ENCODE measurements at regions not wholly inside any gene's neighbourhood (a gene's known extent, or its start where the extent isn't known, plus 50 kb on each side); places are given as distances from the start of the nearest gene placed in this dataset.

DNA sequence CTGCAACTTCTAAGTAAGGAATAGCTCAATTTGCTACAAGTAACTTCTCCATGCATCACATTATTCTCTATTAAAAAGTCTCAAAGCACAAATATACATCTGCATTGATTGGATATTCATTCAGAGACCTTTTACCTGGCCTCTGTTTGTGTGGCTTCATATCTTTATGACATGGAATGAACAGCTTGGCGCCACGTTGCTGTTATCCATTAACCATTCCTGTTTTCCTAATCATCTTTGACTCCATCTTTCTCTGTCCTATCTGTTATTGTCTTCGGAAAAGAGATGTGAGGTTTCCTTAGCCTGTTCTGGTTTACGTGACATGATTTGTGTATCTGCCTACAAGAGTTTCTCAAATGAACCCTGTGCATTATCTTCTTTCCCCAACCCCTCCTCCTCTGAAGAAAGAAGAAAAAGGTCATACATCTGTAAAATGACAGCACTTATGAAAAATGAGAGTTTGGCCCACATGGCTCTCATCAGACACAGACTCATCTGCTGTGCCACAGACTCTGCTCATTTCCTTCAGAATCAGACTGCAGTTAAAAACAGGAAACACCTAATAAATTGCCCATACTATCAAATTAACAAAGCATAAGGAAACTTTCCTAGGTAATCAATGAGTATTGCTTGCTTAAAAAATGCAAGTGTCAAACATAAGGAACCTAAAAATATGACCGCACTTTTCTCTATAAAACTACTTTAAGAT is 347.6 kb upstream of the FAM241A start:
- no peak for DNase-seq (ENCODE audit: low read depth)

DNA sequence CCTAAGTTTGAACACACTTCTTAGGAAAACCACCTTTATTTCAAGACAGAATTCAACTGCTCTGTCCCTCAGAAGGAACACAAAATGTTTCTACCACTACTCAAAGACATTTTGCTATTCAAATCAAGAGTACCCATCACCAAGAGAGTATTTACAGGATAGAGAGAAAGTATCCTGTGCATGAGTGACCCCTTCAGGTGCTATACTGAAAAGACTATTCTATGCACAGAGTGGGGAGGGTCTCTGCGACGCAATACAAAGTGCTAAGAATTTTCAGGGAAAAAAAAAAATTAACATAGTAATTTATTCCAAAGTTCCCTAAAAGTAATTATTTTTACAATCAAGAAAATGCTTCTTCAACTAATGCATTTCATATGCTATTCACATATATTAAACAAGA is 346.4 kb upstream of the FAM241A start:
- no peak for DNase-seq (ENCODE audit: low read depth)

- no peak for DNase-seq (ENCODE audit: low read depth)
Measured at GRCh38 chr4:111800551-111800950, 344.7 kb upstream of the FAM241A start.

DNA sequence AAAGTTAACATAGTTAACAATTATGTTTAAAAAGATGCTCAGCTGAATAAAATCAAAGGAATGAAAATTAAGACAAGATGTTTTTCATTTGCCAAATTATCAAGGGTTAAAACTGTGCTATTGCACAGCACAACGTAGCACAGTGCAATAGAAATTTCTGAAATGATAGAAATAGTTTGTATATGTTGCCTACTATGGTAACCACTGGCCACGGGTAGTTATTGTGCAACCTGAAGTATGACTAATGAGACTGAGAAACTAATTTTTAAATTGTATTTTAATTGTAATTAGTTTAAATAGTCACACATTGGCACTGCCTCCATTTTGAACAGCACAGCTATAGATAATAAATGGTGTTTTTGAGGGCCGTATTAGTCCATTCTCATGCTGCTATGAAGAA is 343.1 kb upstream of the FAM241A start:
- no peak for DNase-seq (ENCODE audit: low read depth)

GRCh38 chr4:111806331-111806730 is 338.9 kb upstream of the FAM241A start:
- DNase-seq (ENCODE audit: low read depth): no peak

- DNase-seq (ENCODE audit: low read depth): no peak
Measured at GRCh38 chr4:111807576-111807975, 337.7 kb upstream of the FAM241A start.

DNA sequence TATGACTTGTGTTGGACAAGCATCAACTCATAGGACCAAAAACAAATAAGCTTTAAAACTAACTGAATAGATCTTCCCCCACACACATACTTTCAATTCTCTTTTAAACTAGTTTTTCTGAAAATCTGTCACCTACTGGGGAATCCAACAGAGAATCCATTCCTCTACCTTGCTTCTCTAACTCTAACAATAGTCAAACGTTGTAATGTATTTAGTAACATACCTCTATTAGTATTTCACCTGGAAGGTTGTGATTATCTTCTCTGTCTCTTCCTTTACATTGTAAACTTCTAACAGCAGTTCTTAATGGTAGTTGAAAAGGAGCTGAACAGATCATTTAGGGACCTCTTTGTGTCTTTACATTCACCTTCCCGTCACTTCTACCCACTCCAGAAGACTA is 337.1 kb upstream of the FAM241A start:
- DNase-seq (ENCODE audit: low read depth): no peak

- DNase-seq (ENCODE audit: low read depth): no peak
Measured at GRCh38 chr4:111811661-111812060, 333.6 kb upstream of the FAM241A start.

GRCh38 chr4:111812114-111812513 is 333.1 kb upstream of the FAM241A start:
- DNase-seq (ENCODE audit: low read depth): no peak

DNA sequence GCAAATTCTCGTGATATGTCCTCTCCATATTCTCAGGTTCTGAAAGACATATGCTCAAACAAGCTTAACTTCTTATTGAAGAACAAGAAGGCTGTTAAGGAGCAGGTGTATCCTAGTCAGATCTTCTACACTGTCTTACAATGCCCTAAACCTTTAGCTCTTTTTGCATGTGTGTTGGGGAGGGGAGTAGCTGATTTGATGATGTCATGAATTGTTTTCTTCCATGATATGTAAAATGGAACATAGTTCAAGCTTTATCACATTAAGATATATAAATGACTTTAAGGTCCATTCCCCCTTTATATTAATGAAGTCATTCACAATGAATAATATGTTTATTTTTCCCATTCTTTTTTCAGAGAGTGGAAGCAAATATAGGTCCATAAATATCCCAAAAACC is 332.5 kb upstream of the FAM241A start:
- DNase-seq (ENCODE audit: low read depth): no peak

DNA sequence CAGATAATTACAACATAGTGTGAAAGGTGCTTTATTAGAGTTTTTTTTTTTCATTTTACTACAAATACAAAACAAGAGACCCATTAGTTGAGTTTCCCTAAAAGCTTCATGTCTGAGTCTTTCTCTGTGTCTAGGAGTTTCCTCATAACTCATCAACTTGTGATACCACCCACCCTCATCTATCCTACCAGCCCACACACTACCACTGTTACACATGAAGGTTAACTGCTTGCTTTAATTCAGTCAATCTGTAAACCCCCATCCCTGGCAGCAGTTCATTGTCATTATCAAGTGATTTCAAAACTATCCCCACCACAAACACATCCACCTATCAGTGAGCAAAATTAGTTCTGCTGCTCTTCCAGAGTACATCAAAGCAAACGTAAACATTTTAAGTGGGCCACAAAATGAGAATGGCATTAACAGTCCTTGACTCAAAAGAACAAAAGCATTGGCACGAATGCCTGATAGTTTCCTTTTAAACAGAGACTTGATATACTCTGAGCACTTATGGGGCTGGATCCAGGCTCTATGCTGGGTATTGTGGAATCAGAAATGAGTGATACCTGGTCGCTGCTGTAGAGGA is 331.6 kb upstream of the FAM241A start:
- DNase-seq (ENCODE audit: low read depth): no peak

DNA sequence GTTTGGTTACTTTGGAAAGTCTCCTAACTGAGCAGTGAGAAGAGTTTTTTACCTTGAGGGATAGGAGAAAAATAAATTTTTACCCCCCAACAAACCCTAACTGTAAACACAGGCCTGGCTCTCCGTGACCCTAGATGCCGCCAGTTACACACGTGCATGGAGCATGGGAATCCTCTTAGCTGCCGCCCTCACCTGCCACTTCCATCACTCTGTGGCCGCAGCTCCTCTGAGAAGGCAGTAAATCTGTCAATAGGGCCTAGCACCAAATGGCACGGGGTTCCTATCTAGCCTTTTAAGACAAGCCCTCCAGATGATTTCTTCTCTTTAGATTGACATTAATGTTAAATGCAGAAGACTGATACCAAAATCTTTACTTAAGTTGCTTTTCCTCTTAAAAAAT is 330.3 kb upstream of the FAM241A start:
- no peak for DNase-seq (ENCODE audit: low read depth)

DNA sequence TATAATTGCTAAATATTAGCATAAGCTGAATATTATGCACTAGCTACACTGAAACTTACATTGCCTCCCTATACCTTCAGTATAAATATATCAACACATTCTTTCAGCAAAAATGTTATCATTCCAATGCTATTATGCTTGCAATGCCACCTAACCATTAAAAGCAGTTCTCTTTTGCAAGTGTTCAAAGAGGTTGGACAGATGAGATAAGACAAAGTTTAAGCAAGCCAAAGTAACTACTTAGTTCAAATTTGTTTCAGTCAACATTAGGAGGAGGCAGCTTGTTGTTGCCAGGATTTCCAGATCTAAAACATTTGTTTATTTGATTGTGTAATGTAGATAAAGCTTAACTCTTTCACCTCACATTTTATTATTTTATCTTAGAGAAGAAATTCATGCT is 323.9 kb upstream of the FAM241A start:
- no peak for DNase-seq (ENCODE audit: low read depth)

- DNase-seq (ENCODE audit: low read depth): no peak
Measured at GRCh38 chr4:111836601-111837000, 308.7 kb upstream of the FAM241A start.

DNA sequence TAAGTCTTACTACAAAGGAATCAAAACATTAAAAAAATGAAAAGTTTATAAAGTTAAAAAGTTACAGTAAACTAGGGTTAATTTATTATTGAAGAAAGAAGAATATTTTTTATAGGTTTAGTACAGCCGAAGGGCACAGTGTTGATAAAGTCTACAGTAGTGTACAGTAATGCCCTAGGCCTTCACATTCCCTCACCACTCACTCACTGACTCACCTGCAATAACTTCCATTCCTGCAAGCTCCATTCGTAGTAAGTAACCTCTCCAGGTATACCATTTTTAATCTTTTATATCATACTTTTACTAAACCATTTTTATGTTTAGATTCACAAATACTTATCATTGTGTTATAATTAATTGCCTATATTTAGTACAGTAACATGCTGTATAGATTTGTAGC is 307.5 kb upstream of the FAM241A start:
- no peak for DNase-seq (ENCODE audit: low read depth)

DNA sequence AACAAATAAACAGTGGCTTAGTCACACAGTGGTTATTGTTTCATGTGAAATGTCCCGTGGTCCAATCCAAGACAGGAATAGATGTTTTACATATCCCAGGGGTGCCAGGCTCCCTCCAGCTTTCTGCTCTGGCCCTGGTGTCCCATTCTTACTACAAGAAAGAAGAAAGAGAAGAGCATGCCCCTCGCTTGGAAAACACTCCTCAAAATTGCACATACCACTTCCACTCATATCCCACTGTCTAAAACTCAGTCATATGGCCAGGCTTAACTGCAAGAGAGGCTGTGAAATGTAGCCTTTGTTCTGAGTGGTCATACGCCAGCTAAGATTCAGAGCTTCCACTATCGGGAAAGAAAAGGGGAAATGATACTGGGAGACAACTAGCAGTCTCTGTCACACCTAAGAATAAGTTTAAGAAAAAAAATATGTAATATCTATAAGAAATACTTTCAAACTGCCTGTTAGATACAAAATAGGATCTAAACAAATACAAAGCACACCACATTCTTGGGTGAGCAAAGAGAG is 306.8 kb upstream of the FAM241A start:
- DNase-seq (ENCODE audit: low read depth): no peak

DNA sequence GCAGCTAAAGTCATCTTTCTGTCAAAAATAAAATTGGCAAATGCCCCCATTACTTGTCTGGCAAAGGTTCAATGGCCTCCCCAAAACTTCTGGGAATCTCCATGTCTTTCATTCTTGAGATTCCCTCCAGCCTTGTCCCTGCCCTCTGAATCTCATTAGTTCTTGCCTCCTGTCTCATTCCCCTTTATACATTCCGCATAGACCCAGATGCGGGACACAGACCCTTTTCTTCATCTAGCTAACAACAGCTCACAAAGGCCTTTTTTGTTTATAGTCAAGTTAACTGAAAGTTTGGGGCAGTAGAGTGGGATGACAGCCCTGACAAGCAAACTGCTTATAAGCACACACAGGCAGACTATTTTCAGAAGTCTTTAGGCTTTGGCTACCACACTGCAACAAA is 306.1 kb upstream of the FAM241A start:
- no peak for DNase-seq (ENCODE audit: low read depth)

- DNase-seq (ENCODE audit: low read depth): no peak
Measured at GRCh38 chr4:111842336-111842735, 302.9 kb upstream of the FAM241A start.

DNA sequence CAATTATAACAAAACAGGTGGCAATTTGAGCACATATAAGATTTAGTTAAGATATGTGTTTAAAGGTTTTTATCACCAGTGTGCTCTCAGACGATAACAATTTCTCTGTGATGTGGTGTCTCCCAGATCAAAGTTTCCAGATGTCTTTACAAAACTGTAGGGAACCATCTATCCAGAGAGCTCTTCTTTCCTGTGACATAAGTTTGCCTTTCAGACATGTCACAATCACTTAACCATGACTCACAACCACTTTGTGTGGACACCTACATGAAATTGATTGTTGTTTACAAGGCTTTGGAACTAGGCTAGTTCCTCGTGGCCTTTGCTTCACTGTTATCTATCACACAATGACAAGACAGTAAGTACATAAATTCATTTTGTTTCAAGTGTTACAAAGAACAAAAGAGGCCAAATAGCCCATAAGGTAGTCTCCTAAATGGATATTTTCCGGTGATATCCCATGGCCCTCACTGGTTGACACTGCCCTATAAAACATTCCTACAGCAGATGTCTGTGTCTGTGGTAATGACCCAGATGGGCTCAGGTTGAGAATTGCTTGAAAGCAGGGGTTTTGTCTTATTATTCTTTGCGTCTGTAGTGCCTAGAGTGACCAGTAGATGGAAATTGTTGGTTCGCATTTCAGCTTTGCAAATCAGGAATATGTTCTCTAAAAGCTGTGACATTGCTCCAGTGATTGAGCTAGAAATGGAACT is 297.8 kb upstream of the FAM241A start:
- DNase-seq (ENCODE audit: low read depth): no peak

- no peak for DNase-seq (ENCODE audit: low read depth)
Measured at GRCh38 chr4:111849746-111850284, 295.4 kb upstream of the FAM241A start.

- DNase-seq (ENCODE audit: low read depth): no peak
Measured at GRCh38 chr4:111854494-111855087, 290.7 kb upstream of the FAM241A start.

DNA sequence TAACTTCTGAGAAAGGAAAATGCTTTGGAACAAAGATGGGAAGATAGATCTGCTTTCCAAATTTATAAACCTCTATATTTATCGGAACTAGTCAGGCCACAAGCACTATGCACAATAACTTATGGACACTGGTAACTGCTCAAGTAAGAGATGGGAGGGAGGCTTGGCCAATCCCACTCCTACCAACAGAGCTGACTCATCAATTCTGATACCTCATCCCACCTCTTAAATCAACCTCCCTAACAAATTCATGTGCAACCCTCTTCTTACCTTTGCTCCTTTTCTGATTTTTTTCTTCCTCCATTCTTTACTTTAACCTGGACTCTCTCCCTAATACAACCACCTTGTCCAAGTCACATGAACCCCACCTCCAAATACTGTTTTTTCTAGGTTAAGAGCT is 289.9 kb upstream of the FAM241A start:
- DNase-seq (ENCODE audit: low read depth): no peak

DNA sequence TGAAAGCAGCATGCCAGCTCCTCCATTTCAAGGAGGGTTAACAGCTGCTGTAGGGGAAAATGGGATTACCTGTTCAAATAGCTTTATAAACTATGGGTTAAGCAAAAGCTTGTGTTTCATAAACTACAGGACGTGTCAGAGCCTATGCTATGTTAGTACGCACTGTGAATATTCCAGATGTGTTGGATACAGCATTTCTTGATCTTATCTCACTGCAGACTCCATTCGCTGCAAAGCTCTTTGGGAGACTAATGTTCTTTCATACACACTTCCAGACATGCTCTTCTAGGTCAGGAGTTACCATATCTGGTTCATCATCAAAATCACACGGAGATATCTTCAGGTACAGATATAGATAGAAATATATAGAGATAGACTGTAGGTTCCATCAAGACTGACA is 281.2 kb upstream of the FAM241A start:
- DNase-seq (ENCODE audit: low read depth): no peak

Measured in activated T-helper 9 cell treated with anti-CD3 and anti-CD28 coated beads, Interleukin-2, amount 50 U/mL, for 16 hours (primary cell).